ENCODE measurements at regions not wholly inside any gene's neighbourhood (a gene's known extent, or its start where the extent isn't known, plus 50 kb on each side); places are given as distances from the start of the nearest gene placed in this dataset.
"Not testable (repeated sequence)": the region's sequence is repeated elsewhere in the genome, so short reads cannot be mapped to it uniquely, and the experiment has no call there.

GRCh38 chr4:115453416-115453815 is 340.0 kb upstream of the NDST4 start:
- no peak for DNase-seq (ENCODE audit: low spot score)

- DNase-seq (ENCODE audit: low spot score), result not testable (repeated sequence)
Measured at GRCh38 chr4:115452229-115452628, 338.8 kb upstream of the NDST4 start.

GRCh38 chr4:115437739-115438138 is 324.3 kb upstream of the NDST4 start:
- DNase-seq (ENCODE audit: low spot score), result no peak

DNA sequence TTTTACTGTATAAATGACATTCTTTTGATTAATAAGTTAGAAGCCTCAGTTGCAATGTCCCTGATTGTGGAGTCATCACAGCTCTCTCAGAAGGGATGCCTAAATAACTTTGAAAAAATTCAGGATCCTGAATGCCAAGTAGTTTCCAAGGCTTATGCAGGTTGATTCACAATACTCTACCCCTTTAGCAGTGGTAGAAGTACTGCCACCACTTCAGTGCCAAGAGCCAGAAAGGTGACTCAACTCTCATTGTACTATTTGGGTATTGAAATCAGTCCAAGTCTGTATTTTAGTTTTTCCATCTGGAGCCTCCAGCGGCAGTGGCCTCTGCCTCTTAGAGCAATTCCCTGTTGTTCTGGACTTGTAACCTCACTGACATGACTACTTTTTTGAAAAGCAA is 320.1 kb upstream of the NDST4 start:
- DNase-seq (ENCODE audit: low spot score), result no peak

- DNase-seq (ENCODE audit: low spot score), result no peak
Measured at GRCh38 chr4:115430024-115430423, 316.6 kb upstream of the NDST4 start.

DNA sequence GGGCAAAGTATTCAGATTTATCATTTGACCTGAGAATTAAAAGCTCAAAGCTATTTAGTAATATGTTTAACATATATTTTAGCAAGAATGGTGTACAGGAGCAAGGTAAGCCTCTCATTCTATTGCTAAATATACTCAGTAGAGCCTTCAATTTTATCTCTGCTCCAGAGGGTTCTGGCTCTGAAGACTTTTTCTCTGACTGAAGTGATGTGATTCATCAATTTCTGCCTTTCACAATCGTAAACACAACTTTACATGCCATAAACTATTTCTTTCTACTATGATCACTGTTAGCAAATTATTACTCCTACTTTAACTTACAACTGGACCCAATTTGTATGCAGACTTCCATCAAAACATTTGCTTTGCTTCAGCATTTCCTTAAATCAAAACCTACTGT is 315.0 kb upstream of the NDST4 start:
- DNase-seq (ENCODE audit: low spot score), result no peak

- DNase-seq (ENCODE audit: low spot score), result no peak
Measured at GRCh38 chr4:115424852-115425251, 311.4 kb upstream of the NDST4 start.

DNA sequence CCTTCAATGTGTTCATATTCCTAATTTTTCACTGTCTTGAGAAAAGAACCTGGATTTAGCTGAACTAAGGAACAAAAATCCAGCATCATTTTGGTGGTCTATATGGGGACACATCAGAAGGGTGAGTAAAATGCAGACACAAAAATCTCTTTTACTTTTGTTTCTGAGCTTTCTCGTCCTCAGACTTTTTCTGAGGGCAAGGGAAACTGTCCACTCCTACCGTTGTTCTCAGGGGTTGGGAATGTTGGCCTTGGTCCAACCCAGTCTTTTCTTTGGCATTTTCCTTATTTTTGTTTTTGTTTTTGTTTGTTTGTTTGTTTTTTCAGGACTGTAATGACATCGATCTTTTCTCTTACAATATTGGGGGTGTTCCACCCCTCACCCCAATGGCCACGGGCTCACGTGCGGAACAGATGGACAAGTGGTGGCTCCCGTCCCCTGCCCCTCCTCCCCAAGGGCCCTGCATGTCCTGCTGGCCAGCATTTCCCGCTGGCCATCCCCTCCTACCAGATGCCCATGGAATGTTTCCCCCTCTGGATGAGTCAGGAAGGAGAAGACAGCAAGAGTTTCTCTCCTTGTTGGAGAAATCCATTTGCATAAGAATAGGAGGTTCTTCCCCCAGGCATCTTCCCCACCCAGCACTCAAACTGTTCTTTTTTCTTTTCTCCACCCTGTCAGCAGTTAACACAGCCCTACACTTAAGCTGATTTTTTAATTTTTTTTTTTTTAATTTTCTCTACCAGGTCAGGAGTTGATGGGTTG is 305.4 kb upstream of the NDST4 start:
- DNase-seq (ENCODE audit: low spot score), result no peak

DNA sequence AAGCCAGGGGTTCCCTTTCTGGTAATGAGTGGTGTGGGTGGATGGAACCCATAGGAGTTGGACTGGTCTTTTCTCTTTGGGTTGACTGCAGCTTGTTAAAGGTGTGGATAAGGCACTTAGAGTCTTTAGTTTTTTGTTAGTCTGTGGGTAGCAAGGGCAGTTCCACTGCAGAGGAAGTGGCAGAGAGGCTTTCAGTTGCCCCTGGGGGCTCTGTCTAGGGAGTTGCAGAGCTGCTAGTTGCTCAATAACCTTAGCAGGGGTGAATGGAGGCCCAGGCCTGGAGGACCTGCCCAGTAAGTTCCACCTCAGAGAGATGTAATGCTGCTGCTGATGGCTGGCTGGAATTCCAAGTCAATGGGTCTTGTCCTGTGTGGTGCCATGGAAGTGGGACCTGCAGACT is 282.6 kb upstream of the NDST4 start:
- DNase-seq (ENCODE audit: low spot score), result no peak

DNA sequence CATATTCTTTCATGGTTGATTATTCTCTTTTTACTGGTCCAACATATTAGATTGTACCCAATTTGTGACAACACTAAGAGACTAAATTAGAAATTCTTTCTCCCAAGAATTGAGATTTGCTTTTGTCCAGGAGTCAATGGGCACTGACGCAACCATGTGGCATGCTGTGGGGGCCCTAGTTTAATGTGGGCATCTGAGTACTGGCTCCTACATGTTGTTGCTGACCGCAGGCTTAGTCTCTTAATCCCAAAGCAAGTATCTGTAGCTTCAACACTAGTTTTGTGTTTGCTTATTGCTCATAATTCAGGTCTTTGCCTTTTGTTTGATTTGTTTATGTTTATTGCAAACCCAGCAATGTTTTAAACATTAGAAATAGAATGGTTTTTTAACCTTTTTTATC is 263.4 kb upstream of the NDST4 start:
- no peak for DNase-seq (ENCODE audit: low spot score)

DNA sequence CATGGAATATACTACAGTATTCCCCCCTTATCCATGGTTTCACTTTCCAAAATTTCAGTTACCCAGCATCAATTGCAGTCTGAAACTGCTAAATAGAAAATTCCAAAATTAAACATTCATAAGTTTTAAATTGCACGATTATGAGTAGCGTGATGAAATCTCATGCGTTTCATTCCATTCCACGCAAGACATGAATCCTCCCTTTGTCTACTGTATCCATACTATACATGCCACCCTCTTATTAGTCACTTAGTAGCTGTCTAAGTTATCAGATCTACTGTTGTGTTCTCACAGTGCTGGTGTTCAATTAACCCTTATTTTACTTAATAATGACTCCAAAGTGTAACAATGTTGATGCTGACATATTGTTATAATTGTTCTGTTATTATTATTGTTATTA is 261.2 kb upstream of the NDST4 start:
- DNase-seq (ENCODE audit: low spot score), result no peak

GRCh38 chr4:115370490-115370889 is 257.1 kb upstream of the NDST4 start:
- DNase-seq (ENCODE audit: low spot score), result no peak

DNA sequence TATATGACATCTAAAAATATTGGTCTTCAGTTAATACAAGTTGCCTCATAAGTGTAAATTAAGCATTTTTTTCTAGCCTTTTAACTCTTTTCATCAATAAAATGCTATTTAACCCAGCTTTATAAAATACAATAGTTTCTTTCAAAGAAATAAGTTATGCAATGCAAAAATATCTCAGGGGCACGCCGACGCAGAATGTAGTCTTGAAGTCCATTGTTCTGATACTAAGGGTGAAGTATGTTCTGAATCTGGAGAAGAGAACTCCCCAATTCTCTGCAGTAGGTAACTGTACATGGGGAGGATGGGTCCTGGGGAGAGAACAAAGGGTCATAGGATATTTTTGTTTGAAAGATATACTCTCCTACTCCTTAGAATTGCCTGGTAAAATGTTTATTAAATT is 256.6 kb upstream of the NDST4 start:
- DNase-seq (ENCODE audit: low spot score), result no peak

DNA sequence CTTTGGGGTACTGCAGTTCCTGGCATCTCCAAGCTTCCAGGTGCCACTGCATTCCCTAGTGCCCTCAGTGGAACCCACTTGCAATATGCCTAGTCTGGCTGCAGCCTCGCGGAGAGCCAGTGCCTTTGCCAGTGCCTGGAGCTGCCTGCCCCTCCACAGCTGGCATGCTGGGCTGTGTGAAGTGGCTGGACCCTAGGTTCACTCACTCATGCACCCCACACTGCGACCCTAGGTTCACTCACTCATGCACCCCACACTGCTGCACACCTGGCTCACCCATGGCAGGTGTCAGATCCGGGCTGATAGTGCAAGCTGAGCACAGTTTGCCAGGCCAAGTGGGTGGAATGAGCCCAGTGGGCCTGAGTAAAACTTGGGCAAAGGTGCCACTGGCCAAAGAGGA is 253.0 kb upstream of the NDST4 start:
- DNase-seq (ENCODE audit: low spot score), result no peak

- no peak for DNase-seq (ENCODE audit: low spot score)
Measured at GRCh38 chr4:115365185-115365584, 251.8 kb upstream of the NDST4 start.

GRCh38 chr4:115361781-115362180 is 248.4 kb upstream of the NDST4 start:
- DNase-seq (ENCODE audit: low spot score), result no peak

- DNase-seq (ENCODE audit: low spot score), result no peak
Measured at GRCh38 chr4:115360431-115360830, 247.0 kb upstream of the NDST4 start.

- DNase-seq (ENCODE audit: low spot score), result no peak
Measured at GRCh38 chr4:115357776-115358175, 244.4 kb upstream of the NDST4 start.

DNA sequence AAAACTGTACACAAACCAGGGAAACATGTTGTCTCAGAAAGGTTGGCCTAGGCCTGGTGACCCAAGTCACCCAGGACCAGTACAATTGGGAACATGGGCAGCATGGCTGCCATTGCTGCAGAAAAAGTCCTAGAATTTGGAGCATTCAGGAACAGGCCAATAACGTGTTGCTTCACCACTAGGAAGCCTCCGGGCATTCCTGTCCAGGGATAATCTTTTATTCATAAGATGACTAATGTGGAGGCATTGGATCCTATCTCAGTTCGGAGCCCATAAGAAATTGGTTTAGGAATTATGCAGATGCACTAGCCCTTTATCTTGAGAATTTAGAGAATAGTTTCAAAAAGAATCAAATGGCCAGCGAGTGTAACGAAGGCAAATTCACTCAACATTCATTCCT is 242.8 kb upstream of the NDST4 start:
- DNase-seq (ENCODE audit: low spot score), result no peak

- no peak for DNase-seq (ENCODE audit: low spot score)
Measured at GRCh38 chr4:115355329-115355728, 241.9 kb upstream of the NDST4 start.

DNA sequence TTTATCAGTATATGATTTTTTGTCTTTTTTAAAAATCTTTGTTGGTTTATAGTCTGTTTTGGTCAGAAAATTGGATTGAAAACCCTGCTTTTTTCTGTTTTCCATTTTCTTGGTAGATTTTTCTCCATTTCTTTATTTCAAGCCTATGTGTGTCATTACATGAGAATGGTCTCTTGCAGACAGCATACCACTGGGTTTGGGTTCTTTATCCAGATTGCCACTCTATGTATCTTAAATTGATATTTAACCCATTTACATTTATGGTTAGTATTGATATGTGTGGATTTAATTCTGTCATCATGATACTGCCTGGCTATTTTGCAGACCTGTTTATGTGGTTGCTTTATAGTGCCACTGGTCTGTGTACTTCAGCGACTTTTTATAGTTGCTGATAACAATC is 239.9 kb upstream of the NDST4 start:
- DNase-seq (ENCODE audit: low spot score), result no peak

DNA sequence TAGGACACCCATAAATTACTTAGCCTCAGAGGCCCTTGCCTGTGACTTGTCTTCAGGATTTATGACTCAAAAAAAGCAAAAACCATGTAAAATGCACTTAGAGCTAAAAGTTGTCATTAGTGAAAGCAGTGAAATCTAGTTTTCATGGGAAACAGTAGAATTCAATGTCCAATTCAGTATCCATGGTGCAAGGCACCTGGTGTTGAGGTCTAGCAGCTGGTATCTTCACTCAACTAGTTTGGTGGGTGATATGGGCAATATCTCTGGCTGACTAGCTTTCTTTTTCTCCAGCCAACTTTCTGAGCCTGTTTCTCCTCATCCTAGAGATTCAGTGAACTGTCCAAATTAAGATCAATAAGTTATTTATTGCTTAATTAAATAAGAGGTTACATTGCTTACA is 229.8 kb upstream of the NDST4 start:
- no peak for DNase-seq (ENCODE audit: low spot score)

- no peak for DNase-seq (ENCODE audit: low spot score)
Measured at GRCh38 chr4:115334736-115335411, 221.5 kb upstream of the NDST4 start.

DNA sequence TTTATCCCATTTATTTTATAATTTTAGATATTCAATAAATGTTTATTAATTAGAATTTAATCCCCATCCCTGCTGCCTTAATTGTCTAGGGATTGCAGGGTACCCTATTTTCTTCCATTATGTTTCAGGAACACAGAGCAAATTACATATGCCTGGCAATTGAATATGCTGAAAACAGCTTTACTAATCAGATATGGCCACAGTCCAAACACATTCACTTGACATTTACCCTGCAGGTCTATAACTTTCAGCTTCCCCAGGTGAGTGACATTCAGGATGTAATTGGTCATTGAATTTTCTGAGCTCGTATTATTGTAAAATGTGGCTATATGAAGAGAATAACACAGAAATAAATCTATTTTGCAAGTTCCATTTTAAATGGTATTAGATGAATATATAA is 218.7 kb upstream of the NDST4 start:
- no peak for DNase-seq (ENCODE audit: low spot score)
